ENCODE measurements at regions not wholly inside any gene's neighbourhood (a gene's known extent, or its start where the extent isn't known, plus 50 kb on each side); places are given as distances from the start of the nearest gene placed in this dataset.

DNA sequence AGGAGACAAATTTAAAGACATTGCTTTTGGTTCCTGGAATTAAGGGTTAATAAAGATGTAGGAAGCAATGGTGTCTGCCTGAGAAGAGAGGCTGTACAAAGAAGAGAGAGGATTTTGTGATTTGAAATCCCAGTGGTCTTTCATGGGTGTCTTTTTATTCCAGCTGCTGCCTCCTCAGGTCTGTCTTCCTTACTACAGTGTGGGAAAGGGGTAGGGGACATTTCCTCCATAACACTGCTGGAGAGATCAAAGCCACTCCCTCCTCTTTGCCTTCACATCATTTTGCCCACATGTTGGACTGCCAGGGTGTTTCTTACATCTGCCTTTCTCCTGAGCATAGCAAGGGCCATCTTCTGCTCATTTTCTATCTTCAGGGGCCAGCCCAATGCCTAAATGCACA, 348.5 kb downstream of the EN1 start:
- H3K4me3 Mint-ChIP-seq (ENCODE audit: low read depth, unreplicated experiment) = no peak overlapping the region
- no TSS peak for BruUV-seq (replicated peaks)
- no peak for TF ChIP-seq CTCF (IDR thresholded peaks at IDR 0.05; ENCODE audit: unreplicated experiment)
- H3K27ac Mint-ChIP-seq (ENCODE audit: unreplicated experiment) = no peak overlapping the region
- no peak for DNase-seq
- no peaks in the 10 kb centered on the region for H3K4me1 Mint-ChIP-seq (ENCODE audit: low read depth, unreplicated experiment)
- CTCF ChIA-PET = no interaction called here
- peaks cover 8% of the 10 kb centered on the region for H3K27me3 Mint-ChIP-seq (ENCODE audit: unreplicated experiment)
- H3K36me3 Mint-ChIP-seq (ENCODE audit: insufficient read depth, unreplicated experiment) = no peaks in the 10 kb centered on the region
- intact Hi-C loops (cut with micrococcal nuclease; ENCODE audit: unreplicated experiment) = no loop called here
- H3K9me3 Mint-ChIP-seq (ENCODE audit: low read depth, unreplicated experiment) = no peaks in the 10 kb centered on the region

DNA sequence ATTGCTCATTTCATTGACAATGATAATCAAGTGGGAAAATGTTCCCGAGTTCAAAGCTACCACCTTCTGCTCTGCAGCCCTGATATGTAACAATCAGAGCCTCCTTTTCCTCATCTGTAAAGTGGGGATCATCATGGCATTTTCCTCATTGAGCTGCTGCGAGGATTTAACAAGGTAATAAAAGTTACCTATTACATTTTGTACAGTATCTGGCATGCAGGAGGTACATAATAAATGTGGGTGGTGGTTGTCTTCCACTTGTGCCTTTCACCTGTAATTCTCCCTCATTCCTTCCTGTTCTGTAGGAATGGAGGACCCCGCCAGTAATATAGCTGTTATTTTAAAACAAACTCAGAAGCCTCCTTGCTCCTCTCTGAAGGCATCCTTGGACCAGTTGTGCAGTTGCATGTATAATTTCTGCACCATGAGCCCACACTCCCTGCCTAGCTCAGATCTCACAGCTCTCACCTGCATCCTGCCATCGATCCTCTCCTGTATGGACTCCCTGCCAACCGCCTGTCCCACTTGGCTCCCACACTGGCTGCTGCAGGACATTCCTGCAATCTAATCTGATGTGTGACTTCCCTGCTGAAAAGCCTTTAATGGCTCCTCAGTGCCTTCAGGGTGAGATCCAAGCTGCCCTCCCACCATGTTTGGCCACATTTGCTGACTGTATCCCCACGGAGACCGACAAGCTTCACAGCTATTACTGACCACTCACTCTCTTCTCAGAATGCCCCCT, 350.4 kb downstream of the EN1 start:
- intact Hi-C loops (cut with micrococcal nuclease; ENCODE audit: unreplicated experiment) = no loop called here
- Mint-ChIP-seq H3K4me1 (ENCODE audit: low read depth, unreplicated experiment) (no peaks in the 10 kb centered on the region), H3K4me3 (ENCODE audit: low read depth, unreplicated experiment) (no peak overlapping the region), H3K36me3 (ENCODE audit: insufficient read depth, unreplicated experiment) (no peaks in the 10 kb centered on the region), H3K27ac (ENCODE audit: unreplicated experiment) (no peak overlapping the region), H3K9me3 (ENCODE audit: low read depth, unreplicated experiment) (peaks cover under 1% of the 10 kb centered on the region), H3K27me3 (ENCODE audit: unreplicated experiment) (peaks cover 8% of the 10 kb centered on the region)
- DNase-seq = no peak
- CTCF ChIA-PET = no interaction called here
- TF ChIP-seq CTCF (IDR thresholded peaks at IDR 0.05; ENCODE audit: unreplicated experiment) = no peak
- BruUV-seq (replicated peaks) = no TSS peak

- no TSS peak for BruUV-seq (replicated peaks)
These were observed 351.0 kb downstream of the EN1 start for GRCh38 chr2:118496467-118496866.

DNA sequence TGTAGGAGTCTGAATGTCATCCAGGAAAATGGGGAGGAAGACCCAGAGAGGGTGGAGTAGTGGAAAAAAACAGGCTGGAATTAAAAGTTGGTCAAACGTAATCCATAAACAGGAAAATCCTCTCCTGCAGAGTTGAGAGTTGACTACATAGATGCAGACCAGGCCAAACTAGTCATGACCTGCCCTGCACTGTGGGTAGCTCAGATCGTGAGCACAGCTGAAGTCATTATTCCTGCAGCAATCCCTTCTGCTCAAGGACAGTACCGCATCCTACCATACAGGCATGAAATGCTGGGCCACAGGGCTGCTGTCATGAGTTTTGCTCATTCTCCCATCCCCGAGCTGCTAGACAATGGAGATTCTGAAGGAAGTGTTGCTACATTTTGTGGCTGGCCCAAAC, 352.2 kb downstream of the EN1 start:
- DNase-seq = no peak
- no TSS peak for BruUV-seq (replicated peaks)
- Mint-ChIP-seq H3K36me3 (ENCODE audit: insufficient read depth, unreplicated experiment) (no peaks in the 10 kb centered on the region), H3K9me3 (ENCODE audit: low read depth, unreplicated experiment) (peaks cover 5% of the 10 kb centered on the region), H3K4me3 (ENCODE audit: low read depth, unreplicated experiment) (no peak overlapping the region), H3K27ac (ENCODE audit: unreplicated experiment) (no peak overlapping the region), H3K4me1 (ENCODE audit: low read depth, unreplicated experiment) (no peaks in the 10 kb centered on the region), H3K27me3 (ENCODE audit: unreplicated experiment) (no peaks in the 10 kb centered on the region)
- CTCF ChIA-PET = no interaction called here
- intact Hi-C loops (cut with micrococcal nuclease; ENCODE audit: unreplicated experiment) = no loop called here
- TF ChIP-seq CTCF (IDR thresholded peaks at IDR 0.05; ENCODE audit: unreplicated experiment) = no peak

More at GRCh38 chr2:118496467-118496866, 351.0 kb downstream of the EN1 start:
- Mint-ChIP-seq H3K27ac (ENCODE audit: unreplicated experiment) (no peak overlapping the region), H3K4me1 (ENCODE audit: low read depth, unreplicated experiment) (no peaks in the 10 kb centered on the region), H3K27me3 (ENCODE audit: unreplicated experiment) (peaks cover 5% of the 10 kb centered on the region), H3K9me3 (ENCODE audit: low read depth, unreplicated experiment) (peaks cover 3% of the 10 kb centered on the region), H3K4me3 (ENCODE audit: low read depth, unreplicated experiment) (no peak overlapping the region), H3K36me3 (ENCODE audit: insufficient read depth, unreplicated experiment) (no peaks in the 10 kb centered on the region)
- CTCF ChIA-PET = no interaction called here
- no peak for TF ChIP-seq CTCF (IDR thresholded peaks at IDR 0.05; ENCODE audit: unreplicated experiment)
- DNase-seq = no peak
- intact Hi-C loops (cut with micrococcal nuclease; ENCODE audit: unreplicated experiment) = no loop called here
